CD4-positive, alpha-beta T cell treated with Interleukin-4 for 4 hours (primary cell): ENCODE measurements at regions not wholly inside any gene's neighbourhood (a gene's known extent, or its start where the extent isn't known, plus 50 kb on each side); places are given as distances from the start of the nearest gene placed in this dataset.

ENCODE experiments used
- DNase-seq: peaks from one replicate; pipeline ENCODE4 v3.0.0-alpha.2; 2020

- no peak for DNase-seq
These were observed 127.4 kb upstream of the FAM83B start for GRCh38 chr6:54719131-54719530.

GRCh38 chr6:54719633-54720032, 126.9 kb upstream of the FAM83B start:
- no peak for DNase-seq

GRCh38 chr6:54722328-54722727, 124.2 kb upstream of the FAM83B start:
- no peak for DNase-seq

GRCh38 chr6:54729716-54730115, 116.9 kb upstream of the FAM83B start:
- no peak for DNase-seq

- DNase-seq: no peak
These were observed 115.6 kb upstream of the FAM83B start for GRCh38 chr6:54730767-54731630.

GRCh38 chr6:54737247-54737646, 109.3 kb upstream of the FAM83B start:
- DNase-seq: no peak

GRCh38 chr6:54747955-54748354, 98.6 kb upstream of the FAM83B start:
- DNase-seq: no peak

GRCh38 chr6:54754406-54754805, 92.2 kb upstream of the FAM83B start:
- DNase-seq: no peak

GRCh38 chr6:54758340-54758739, 88.2 kb upstream of the FAM83B start:
- no peak for DNase-seq

- DNase-seq: no peak
These were observed 78.1 kb upstream of the FAM83B start for GRCh38 chr6:54768494-54768893.

GRCh38 chr6:54770328-54770727, 76.2 kb upstream of the FAM83B start:
- DNase-seq: no peak

- DNase-seq: no peak
These were observed 74.6 kb upstream of the FAM83B start for GRCh38 chr6:54771968-54772367.

GRCh38 chr6:54772610-54773009, 74.0 kb upstream of the FAM83B start:
- no peak for DNase-seq

GRCh38 chr6:54775576-54775975, 71.0 kb upstream of the FAM83B start:
- DNase-seq: no peak

- DNase-seq: no peak
These were observed 69.7 kb upstream of the FAM83B start for GRCh38 chr6:54776891-54777290.

- DNase-seq: no peak
These were observed 67.8 kb upstream of the FAM83B start for GRCh38 chr6:54778731-54779130.

- no peak for DNase-seq
These were observed 62.6 kb upstream of the FAM83B start for GRCh38 chr6:54784011-54784410.

- DNase-seq: no peak
These were observed 60.4 kb upstream of the FAM83B start for GRCh38 chr6:54786154-54786553.

GRCh38 chr6:54787825-54788224, 58.7 kb upstream of the FAM83B start:
- no peak for DNase-seq
